ENCODE measurements at regions not wholly inside any gene's neighbourhood (a gene's known extent, or its start where the extent isn't known, plus 50 kb on each side); places are given as distances from the start of the nearest gene placed in this dataset.

DNA sequence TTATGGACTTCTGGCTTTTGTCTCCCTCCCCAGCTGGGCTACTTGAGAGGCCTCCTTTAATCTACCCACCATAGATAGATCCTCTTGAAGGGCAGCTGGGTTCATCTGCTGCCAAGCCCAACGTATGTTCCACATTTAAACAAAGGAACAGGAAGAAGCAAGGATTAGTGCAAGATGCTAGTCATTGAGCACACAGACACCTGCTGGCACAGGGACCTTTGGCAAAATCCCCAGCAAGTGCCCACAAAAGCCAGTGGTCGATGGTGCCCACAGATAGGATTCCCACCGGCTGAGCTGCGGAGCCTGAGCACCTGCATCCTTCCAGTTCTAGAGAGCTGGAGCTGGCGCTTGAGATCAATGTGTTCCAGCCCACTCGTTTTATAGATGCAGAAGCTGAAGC, 57.7 kb upstream of the SHB start:
- no peak for TF ChIP-seq POLR2AphosphoS5 (IDR thresholded peaks at IDR 0.05)
- TF ChIP-seq, protein P1, sequence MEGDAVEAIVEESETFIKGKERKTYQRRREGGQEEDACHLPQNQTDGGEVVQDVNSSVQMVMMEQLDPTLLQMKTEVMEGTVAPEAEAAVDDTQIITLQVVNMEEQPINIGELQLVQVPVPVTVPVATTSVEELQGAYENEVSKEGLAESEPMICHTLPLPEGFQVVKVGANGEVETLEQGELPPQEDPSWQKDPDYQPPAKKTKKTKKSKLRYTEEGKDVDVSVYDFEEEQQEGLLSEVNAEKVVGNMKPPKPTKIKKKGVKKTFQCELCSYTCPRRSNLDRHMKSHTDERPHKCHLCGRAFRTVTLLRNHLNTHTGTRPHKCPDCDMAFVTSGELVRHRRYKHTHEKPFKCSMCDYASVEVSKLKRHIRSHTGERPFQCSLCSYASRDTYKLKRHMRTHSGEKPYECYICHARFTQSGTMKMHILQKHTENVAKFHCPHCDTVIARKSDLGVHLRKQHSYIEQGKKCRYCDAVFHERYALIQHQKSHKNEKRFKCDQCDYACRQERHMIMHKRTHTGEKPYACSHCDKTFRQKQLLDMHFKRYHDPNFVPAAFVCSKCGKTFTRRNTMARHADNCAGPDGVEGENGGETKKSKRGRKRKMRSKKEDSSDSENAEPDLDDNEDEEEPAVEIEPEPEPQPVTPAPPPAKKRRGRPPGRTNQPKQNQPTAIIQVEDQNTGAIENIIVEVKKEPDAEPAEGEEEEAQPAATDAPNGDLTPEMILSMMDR (IDR thresholded peaks at IDR 0.05) = no peak
